CD14-positive monocyte (primary cell): ENCODE measurements at regions not wholly inside any gene's neighbourhood (a gene's known extent, or its start where the extent isn't known, plus 50 kb on each side); places are given as distances from the start of the nearest gene placed in this dataset.

Experiments used
- DNase-seq, 3 donors: peaks; one replicate each; pipeline ENCODE4 v3.0.0-alpha.2; 2011 to 2022
- H2AFZ ChIP-seq: 2 replicates; pipeline ENCODE4 v1.6.0; 2012; ENCODE audit warnings: mild to moderate bottlenecking, low read depth, low read length, inconsistent platforms; ENCODE audit not compliant: insufficient read depth, poor library complexity, severe bottlenecking
- H3K27ac ChIP-seq, 2 donors: 1 replicate in 1 of 2; 2 replicates in 1 of 2; pipeline ENCODE4 v1.5.1; 2012 to 2013; ENCODE audit warnings: low read length in 2 of 2, control low read depth in 1 of 2, inconsistent platforms in 1 of 2, low read depth in 1 of 2, mild to moderate bottlenecking in 1 of 2
- H3K27me3 ChIP-seq, 2 donors: one replicate each; pipeline versions ENCODE4 v1.6.0 to v1.6.1; 2011 to 2013; ENCODE audit warnings: low read length in 2 of 2; ENCODE audit not compliant: control insufficient read depth in 2 of 2, insufficient read depth in 2 of 2
- H3K36me3 ChIP-seq, 2 donors: replicated peaks in 1 of 2; 1 replicate in 1 of 2; 2 replicates in 1 of 2; pipeline versions ENCODE4 v1.5.1 to v1.6.1; 2012 to 2013; ENCODE audit warnings: low read length in 2 of 2, control low read depth in 1 of 2, inconsistent platforms in 1 of 2, mild to moderate bottlenecking in 1 of 2; ENCODE audit not compliant: insufficient read depth in 2 of 2, control insufficient read depth in 1 of 2
- H3K4me1 ChIP-seq, 2 donors: 1 replicate in 1 of 2; 2 replicates in 1 of 2; pipeline versions ENCODE4 v1.5.1 to v1.6.1; 2012 to 2013; ENCODE audit warnings: low read length in 2 of 2, control low read depth in 1 of 2, inconsistent platforms in 1 of 2, mild to moderate bottlenecking in 1 of 2, moderate library complexity in 1 of 2; ENCODE audit not compliant: insufficient read depth in 2 of 2, control insufficient read depth in 1 of 2
- H3K4me2 ChIP-seq: replicated peaks from 2 replicates; pipeline ENCODE3; 2012; ENCODE audit warnings: low read length, moderate library complexity, mild to moderate bottlenecking; ENCODE audit not compliant: poor library complexity, severe bottlenecking; ENCODE audit errors: extremely low read depth
- H3K4me3 ChIP-seq, 3 experiments: fragments of 200-600 bp in 1 of 3; sonication (generic) in 1 of 3; replicated peaks in 1 of 3; 1 replicate in 2 of 3; 2 replicates in 1 of 3; pipeline ENCODE4 v1.5.1; 2011 to 2013; ENCODE audit warnings: low read length in 3 of 3, mild to moderate bottlenecking in 3 of 3, control low read depth in 2 of 3, low read depth in 2 of 3, inconsistent platforms in 1 of 3, moderate library complexity in 1 of 3
- H3K79me2 ChIP-seq: 2 replicates; pipeline ENCODE4 v1.6.0; 2012; ENCODE audit warnings: mild to moderate bottlenecking, control low read depth, inconsistent platforms, low read length, moderate library complexity; ENCODE audit not compliant: insufficient read depth
- H3K9ac ChIP-seq: 2 replicates; pipeline ENCODE4 v1.6.0; 2017; ENCODE audit warnings: low read length, mild to moderate bottlenecking; ENCODE audit not compliant: insufficient read depth, poor library complexity, severe bottlenecking
- H3K9me3 ChIP-seq, 2 donors: replicated peaks in 1 of 2; 1 replicate in 1 of 2; 2 replicates in 1 of 2; pipeline versions ENCODE4 v1.5.1 to v1.6.1; 2012 to 2013; ENCODE audit warnings: low read length in 2 of 2, control low read depth in 1 of 2; ENCODE audit not compliant: control insufficient read depth in 1 of 2, insufficient read depth in 1 of 2
- H4K20me1 ChIP-seq: 2 replicates; pipeline ENCODE4 v1.6.0; 2012; ENCODE audit warnings: mild to moderate bottlenecking, low read length, control low read depth, moderate library complexity; ENCODE audit not compliant: insufficient read depth
- H3K27ac Mint-ChIP-seq, 7 donors: one replicate each; pipeline ENCODE4 v1.8.0; 2020; ENCODE audit warnings: mild to moderate bottlenecking in 7 of 7, mixed read lengths in 7 of 7, moderate library complexity in 6 of 7, inconsistent platforms in 2 of 7
- H3K27me3 Mint-ChIP-seq, 3 donors: one replicate each; pipeline ENCODE4 v1.8.0; 2021 to 2022; ENCODE audit warnings: low read depth in 3 of 3, mild to moderate bottlenecking in 3 of 3, mixed read lengths in 3 of 3, moderate library complexity in 3 of 3, inconsistent platforms in 1 of 3
- H3K36me3 Mint-ChIP-seq, 2 donors: one replicate each; pipeline ENCODE4 v1.8.0; 2020; ENCODE audit warnings: mixed read lengths in 2 of 2, inconsistent platforms in 1 of 2, mild to moderate bottlenecking in 1 of 2
- H3K4me1 Mint-ChIP-seq: one replicate; pipeline ENCODE4 v1.8.0; 2020; ENCODE audit warnings: mild to moderate bottlenecking, mixed read lengths
- H3K4me3 Mint-ChIP-seq, 2 donors: one replicate each; pipeline ENCODE4 v1.8.0; 2020; ENCODE audit warnings: mild to moderate bottlenecking in 2 of 2, mixed read lengths in 2 of 2, moderate library complexity in 1 of 2
- H3K9me3 Mint-ChIP-seq, 7 donors: one replicate each; pipeline ENCODE4 v1.8.0; 2020 to 2022; ENCODE audit warnings: mixed read lengths in 7 of 7, mild to moderate bottlenecking in 6 of 7, moderate library complexity in 6 of 7, inconsistent platforms in 2 of 7
- CTCF ChIP-seq: fragments of 200-600 bp; IDR thresholded peaks from one replicate; pipeline ENCODE4 v1.8.0; 2022; ENCODE audit warnings: antibody characterized with exemption, mild to moderate bottlenecking
- WGBS: methylation state at CpG from one replicate; pipeline ENCODE4 v1.1.5; 2013; ENCODE audit warnings: missing lambda C conversion rate; ENCODE audit not compliant: insufficient coverage; 5-methylcytosine and 5-hydroxymethylcytosine counted together
- intact Hi-C, 2 donors: fragments of 100-400 bp; cut with micrococcal nuclease; formaldehyde crosslinking; loops; one replicate each; pipeline versions ENCODE4 v1.15.0 to v1.15.1; 2023

GRCh38 chr15:56537881-56538280 is 72.9 kb upstream of the MNS1 start:
- no peak overlapping the region for H3K4me3 Mint-ChIP-seq
- H3K79me2 ChIP-seq, result no peaks in the 10 kb centered on the region
- no peak overlapping the region for H2AFZ ChIP-seq
- peaks cover 0 to 2% (median 1%) of the 10 kb centered on the region in 3 donors for H3K27me3 Mint-ChIP-seq
- no peaks in the 10 kb centered on the region for H3K27me3 ChIP-seq
- H3K9ac ChIP-seq, result no peak overlapping the region
- no peaks in the 10 kb centered on the region for H3K4me1 Mint-ChIP-seq
- intact Hi-C loops, result no loop called here
- no peak overlapping the region for H3K4me3 ChIP-seq
- WGBS, result 58% methylated on average over 4 of the region's 4 CpGs
- no peak overlapping the region for H3K27ac ChIP-seq
- H3K9me3 ChIP-seq, result peaks cover 0 to 6% of the 10 kb centered on the region in 2 donors
- no peaks in the 10 kb centered on the region for H3K4me1 ChIP-seq
- TF ChIP-seq CTCF, result no peak
- H4K20me1 ChIP-seq, result no peaks in the 10 kb centered on the region
- H3K36me3 Mint-ChIP-seq, result no peaks in the 10 kb centered on the region
- H3K9me3 Mint-ChIP-seq, result peaks cover 5 to 18% (median 10%) of the 10 kb centered on the region in 7 donors
- DNase-seq, result no peak
- H3K27ac Mint-ChIP-seq, result no peak overlapping the region
- no peak overlapping the region for H3K4me2 ChIP-seq
- no peaks in the 10 kb centered on the region for H3K36me3 ChIP-seq

- Histone ChIP-seq H4K20me1 (no peaks in the 10 kb centered on the region), H3K27ac (no peak overlapping the region), H3K79me2 (no peaks in the 10 kb centered on the region), H3K9me3 (peaks cover 0 to 3% of the 10 kb centered on the region in 2 donors), H3K9ac (no peak overlapping the region), H2AFZ (no peak overlapping the region), H3K4me1 (no peaks in the 10 kb centered on the region), H3K27me3 (no peaks in the 10 kb centered on the region), H3K36me3 (no peaks in the 10 kb centered on the region), H3K4me3 (no peak overlapping the region), H3K4me2 (no peak overlapping the region)
- Mint-ChIP-seq H3K36me3 (no peaks in the 10 kb centered on the region), H3K27me3 (no peaks in the 10 kb centered on the region), H3K9me3 (peaks cover 0 to 7% (median 2%) of the 10 kb centered on the region in 7 donors), H3K4me1 (no peaks in the 10 kb centered on the region), H3K27ac (no peak overlapping the region), H3K4me3 (no peak overlapping the region)
- intact Hi-C loops, result no loop called here
- TF ChIP-seq CTCF, result no peak
- no peak for DNase-seq
- no CpG with 5 or more reads among the region's 4 CpGs for WGBS
These were observed 69.8 kb upstream of the MNS1 start for GRCh38 chr15:56534728-56535127.
